Prostate gland (tissue), 2 donors: ENCODE measurements at regions not wholly inside any gene's neighbourhood (a gene's known extent, or its start where the extent isn't known, plus 50 kb on each side); places are given as distances from the start of the nearest gene placed in this dataset.

Experiments
- CTCF ChIP-seq, 4 experiments: fragments of 200-600 bp in 2 of 4; fragments of 450-650 bp in 2 of 4; sonication (generic) in 2 of 4; IDR thresholded peaks; 1 replicate in 3 of 4; 2 replicates in 1 of 4; pipeline ENCODE4 v1.5.1; 2016 to 2019; ENCODE audit warnings: antibody characterized with exemption in 4 of 4, mild to moderate bottlenecking in 2 of 4, moderate library complexity in 2 of 4
- POLR2A ChIP-seq: fragments of 450-650 bp; IDR thresholded peaks from one replicate; pipeline ENCODE4 v1.6.1; 2016; ENCODE audit warnings: antibody characterized with exemption, mild to moderate bottlenecking
- POLR2AphosphoS5 ChIP-seq: sonication (generic); formaldehyde crosslinking; IDR thresholded peaks from one replicate; pipeline ENCODE4 v1.6.1; 2017; ENCODE audit warnings: antibody characterized with exemption

GRCh38 chr10:22849077-22849805 is 78.6 kb upstream of the ARMC3 start:
- no peak for TF ChIP-seq CTCF (IDR thresholded peaks at IDR 0.05)
- peak; percentile 78 for TF ChIP-seq POLR2AphosphoS5
- no peak for TF ChIP-seq POLR2A
